ENCODE measurements at regions not wholly inside any gene's neighbourhood (a gene's known extent, or its start where the extent isn't known, plus 50 kb on each side); places are given as distances from the start of the nearest gene placed in this dataset.

DNA sequence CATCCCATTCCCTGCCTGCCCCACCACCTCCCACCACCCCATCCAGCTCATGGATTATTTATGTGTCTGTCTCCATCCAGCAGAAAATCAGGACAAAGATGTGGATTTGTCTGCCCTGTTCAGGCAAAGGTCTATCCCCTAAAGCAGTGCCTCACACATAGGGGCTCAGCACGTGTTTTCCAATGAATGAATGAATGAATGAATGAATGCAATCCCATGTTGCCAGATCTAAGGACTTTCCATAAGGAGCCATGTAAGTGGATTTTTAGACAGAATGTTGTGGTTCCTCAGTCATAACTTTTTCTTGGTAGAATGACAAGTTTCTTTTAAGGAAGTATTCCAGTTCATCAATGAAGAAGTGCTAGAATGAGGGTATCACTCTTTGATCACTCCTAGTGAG, 133.7 kb downstream of the RNASET2 start:
- ChIA-PET CTCF (no interaction called here), POLR2A (no interaction called here)
- no peak overlapping the region for H3K4me3 ChIP-seq (ENCODE audit: control extremely low read depth in 1 of 5, extremely low read depth in 1 of 5, insufficient read depth in 1 of 5, low read depth in 2 of 5, low read length in 4 of 5)
- H3K27me3 Mint-ChIP-seq, result no peaks in the 10 kb centered on the region
- 90% methylated on average over 1 of the region's 1 CpG for WGBS (ENCODE audit: insufficient coverage)
- no peak overlapping the region for H3K27ac Mint-ChIP-seq
- no peaks in the 10 kb centered on the region for H3K9me3 Mint-ChIP-seq (ENCODE audit: insufficient read depth)
- no peak overlapping the region for H2AFZ ChIP-seq (ENCODE audit: insufficient read depth, low read depth, low read length, poor library complexity, severe bottlenecking)
- H3K27ac ChIP-seq (ENCODE audit: low read length in 2 of 2), result no peak overlapping the region
- H3K27me3 ChIP-seq (replicated peaks in 1 of 4; ENCODE audit: control extremely low read depth in 1 of 4, control insufficient read depth in 3 of 4, insufficient read depth in 4 of 4, low read length in 3 of 4), result no peaks in the 10 kb centered on the region
- intact Hi-C loops (cut with micrococcal nuclease), result no loop called here
- no peaks in the 10 kb centered on the region for H3K79me2 ChIP-seq (ENCODE audit: control insufficient read depth, insufficient read depth, low read length)
- H3K9me3 ChIP-seq (ENCODE audit: control extremely low read depth in 1 of 3, control insufficient read depth in 2 of 3, insufficient read depth in 1 of 3, low read length in 2 of 3), result no peaks in the 10 kb centered on the region
- no peak overlapping the region for H3K9ac ChIP-seq (ENCODE audit: low read length)
- no peak overlapping the region for H3K4me3 Mint-ChIP-seq
- no peaks in the 10 kb centered on the region for H3K4me1 Mint-ChIP-seq
- H3K4me1 ChIP-seq (ENCODE audit: control insufficient read depth in 2 of 2, insufficient read depth in 2 of 2, low read length in 2 of 2), result no peaks in the 10 kb centered on the region
- no peaks in the 10 kb centered on the region for H3K36me3 ChIP-seq (replicated peaks in 1 of 2; ENCODE audit: control extremely low read depth in 1 of 2, control insufficient read depth in 1 of 2, extremely low read depth in 1 of 2, insufficient read depth in 2 of 2, low read length in 1 of 2)
- no peak overlapping the region for H3K4me2 ChIP-seq (replicated peaks; ENCODE audit: low read depth, low read length, poor library complexity, severe bottlenecking)
- TF ChIP-seq, protein P1, sequence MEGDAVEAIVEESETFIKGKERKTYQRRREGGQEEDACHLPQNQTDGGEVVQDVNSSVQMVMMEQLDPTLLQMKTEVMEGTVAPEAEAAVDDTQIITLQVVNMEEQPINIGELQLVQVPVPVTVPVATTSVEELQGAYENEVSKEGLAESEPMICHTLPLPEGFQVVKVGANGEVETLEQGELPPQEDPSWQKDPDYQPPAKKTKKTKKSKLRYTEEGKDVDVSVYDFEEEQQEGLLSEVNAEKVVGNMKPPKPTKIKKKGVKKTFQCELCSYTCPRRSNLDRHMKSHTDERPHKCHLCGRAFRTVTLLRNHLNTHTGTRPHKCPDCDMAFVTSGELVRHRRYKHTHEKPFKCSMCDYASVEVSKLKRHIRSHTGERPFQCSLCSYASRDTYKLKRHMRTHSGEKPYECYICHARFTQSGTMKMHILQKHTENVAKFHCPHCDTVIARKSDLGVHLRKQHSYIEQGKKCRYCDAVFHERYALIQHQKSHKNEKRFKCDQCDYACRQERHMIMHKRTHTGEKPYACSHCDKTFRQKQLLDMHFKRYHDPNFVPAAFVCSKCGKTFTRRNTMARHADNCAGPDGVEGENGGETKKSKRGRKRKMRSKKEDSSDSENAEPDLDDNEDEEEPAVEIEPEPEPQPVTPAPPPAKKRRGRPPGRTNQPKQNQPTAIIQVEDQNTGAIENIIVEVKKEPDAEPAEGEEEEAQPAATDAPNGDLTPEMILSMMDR (IDR thresholded peaks at IDR 0.05), result no peak
- no peak for TF ChIP-seq EZH2 (IDR thresholded peaks at IDR 0.05; ENCODE audit: borderline replicate concordance, insufficient read depth, low read depth, low read length, poor library complexity, severe bottlenecking)
- ATAC-seq (ENCODE audit: low read depth) (no peak), DNase-seq (no peak)
- no peaks in the 10 kb centered on the region for H4K20me1 ChIP-seq (ENCODE audit: control insufficient read depth, insufficient read depth, low read length, poor library complexity, severe bottlenecking)

DNA sequence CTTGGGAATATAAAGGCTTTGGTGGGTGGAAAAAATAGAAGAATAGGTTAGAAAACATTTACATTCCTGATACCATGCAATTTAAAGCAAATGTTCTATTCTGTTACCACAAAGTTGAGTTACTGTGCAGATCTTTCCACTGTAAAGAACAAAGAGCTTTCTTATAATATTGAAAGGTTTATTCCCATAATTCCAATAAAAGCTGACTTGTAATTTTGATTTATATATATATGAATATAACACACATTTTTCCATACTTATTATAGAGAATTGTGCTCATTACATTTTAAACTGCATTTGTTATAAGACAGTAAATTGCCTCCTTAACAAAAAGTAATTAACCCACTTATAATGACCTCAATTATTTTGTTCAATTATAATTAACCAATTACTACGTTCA, 135.9 kb downstream of the RNASET2 start:
- H3K27me3 Mint-ChIP-seq, result no peaks in the 10 kb centered on the region
- Histone ChIP-seq H3K79me2 (ENCODE audit: control insufficient read depth, insufficient read depth, low read length) (no peaks in the 10 kb centered on the region), H3K4me3 (ENCODE audit: control extremely low read depth in 1 of 5, extremely low read depth in 1 of 5, insufficient read depth in 1 of 5, low read depth in 2 of 5, low read length in 4 of 5) (no peak overlapping the region), H3K9me3 (ENCODE audit: control extremely low read depth in 1 of 3, control insufficient read depth in 2 of 3, insufficient read depth in 1 of 3, low read length in 2 of 3) (no peaks in the 10 kb centered on the region), H3K36me3 (replicated peaks in 1 of 2; ENCODE audit: control extremely low read depth in 1 of 2, control insufficient read depth in 1 of 2, extremely low read depth in 1 of 2, insufficient read depth in 2 of 2, low read length in 1 of 2) (no peaks in the 10 kb centered on the region), H3K27ac (ENCODE audit: low read length in 2 of 2) (no peak overlapping the region), H3K27me3 (replicated peaks in 1 of 4; ENCODE audit: control extremely low read depth in 1 of 4, control insufficient read depth in 3 of 4, insufficient read depth in 4 of 4, low read length in 3 of 4) (no peaks in the 10 kb centered on the region), H4K20me1 (ENCODE audit: control insufficient read depth, insufficient read depth, low read length, poor library complexity, severe bottlenecking) (no peaks in the 10 kb centered on the region), H3K4me1 (ENCODE audit: control insufficient read depth in 2 of 2, insufficient read depth in 2 of 2, low read length in 2 of 2) (no peaks in the 10 kb centered on the region), H2AFZ (ENCODE audit: insufficient read depth, low read depth, low read length, poor library complexity, severe bottlenecking) (no peak overlapping the region), H3K9ac (ENCODE audit: low read length) (no peak overlapping the region), H3K4me2 (replicated peaks; ENCODE audit: low read depth, low read length, poor library complexity, severe bottlenecking) (no peak overlapping the region)
- ChIA-PET CTCF (interaction anchor here (1.3 kb wide), 1 partner anchor 45 kb away, joined by 3 read pairs; no protein-coding TSS in a partner anchor), POLR2A (no interaction called here)
- no peaks in the 10 kb centered on the region for H3K4me1 Mint-ChIP-seq
- ATAC-seq (ENCODE audit: low read depth) (no peak), DNase-seq (no peak)
- 86% methylated on average over 1 of the region's 1 CpG for WGBS (ENCODE audit: insufficient coverage)
- no peak overlapping the region for H3K4me3 Mint-ChIP-seq
- no peaks in the 10 kb centered on the region for H3K9me3 Mint-ChIP-seq (ENCODE audit: insufficient read depth)
- intact Hi-C loops (cut with micrococcal nuclease), result no loop called here
- no peak overlapping the region for H3K27ac Mint-ChIP-seq
- TF ChIP-seq, protein P1 (IDR thresholded peaks at IDR 0.05), result no peak
- TF ChIP-seq EZH2 (IDR thresholded peaks at IDR 0.05; ENCODE audit: borderline replicate concordance, insufficient read depth, low read depth, low read length, poor library complexity, severe bottlenecking), result no peak

Measured in B cell (primary cell).